Fibroblast of mammary gland (primary cell): ENCODE measurements at regions not wholly inside any gene's neighbourhood (a gene's known extent, or its start where the extent isn't known, plus 50 kb on each side); places are given as distances from the start of the nearest gene placed in this dataset.

Experiments used
- DNase-seq: peaks from one replicate; pipeline ENCODE4 v3.0.0-alpha.2; 2010; ENCODE audit warnings: low read depth
- H3K4me3 ChIP-seq: 2 replicates; pipeline ENCODE4 v1.5.1; 2011; ENCODE audit warnings: low read depth, mild to moderate bottlenecking, low read length, moderate library complexity; ENCODE audit not compliant: control insufficient read depth
- TF ChIP-seq, protein P1 (sequence below): conservative IDR thresholded peaks from 2 replicates; pipeline ENCODE4 v1.5.1; 2011; ENCODE audit warnings: low read depth, low read length, inconsistent platforms; ENCODE audit not compliant: control insufficient read depth, insufficient read depth

DNA sequence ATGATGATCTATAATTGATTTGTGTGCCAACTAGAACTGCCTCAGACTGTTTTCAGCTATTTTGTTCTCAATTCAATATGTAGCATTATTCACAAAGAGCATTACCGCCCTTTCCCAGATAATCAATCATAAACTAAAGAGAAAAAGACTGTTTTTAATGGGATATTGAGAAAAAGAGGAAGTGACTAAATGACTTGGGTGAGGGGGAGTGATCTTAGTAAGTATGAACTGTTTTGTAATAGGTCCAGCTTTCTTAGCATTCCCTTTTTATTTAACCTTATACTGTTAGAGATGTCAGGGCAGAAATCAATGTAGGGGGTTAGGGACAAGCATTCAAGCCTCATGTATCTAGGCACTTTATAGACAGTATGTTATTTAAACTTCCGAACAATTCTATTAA is 157.8 kb upstream of the DPYD start:
- TF ChIP-seq, protein P1, sequence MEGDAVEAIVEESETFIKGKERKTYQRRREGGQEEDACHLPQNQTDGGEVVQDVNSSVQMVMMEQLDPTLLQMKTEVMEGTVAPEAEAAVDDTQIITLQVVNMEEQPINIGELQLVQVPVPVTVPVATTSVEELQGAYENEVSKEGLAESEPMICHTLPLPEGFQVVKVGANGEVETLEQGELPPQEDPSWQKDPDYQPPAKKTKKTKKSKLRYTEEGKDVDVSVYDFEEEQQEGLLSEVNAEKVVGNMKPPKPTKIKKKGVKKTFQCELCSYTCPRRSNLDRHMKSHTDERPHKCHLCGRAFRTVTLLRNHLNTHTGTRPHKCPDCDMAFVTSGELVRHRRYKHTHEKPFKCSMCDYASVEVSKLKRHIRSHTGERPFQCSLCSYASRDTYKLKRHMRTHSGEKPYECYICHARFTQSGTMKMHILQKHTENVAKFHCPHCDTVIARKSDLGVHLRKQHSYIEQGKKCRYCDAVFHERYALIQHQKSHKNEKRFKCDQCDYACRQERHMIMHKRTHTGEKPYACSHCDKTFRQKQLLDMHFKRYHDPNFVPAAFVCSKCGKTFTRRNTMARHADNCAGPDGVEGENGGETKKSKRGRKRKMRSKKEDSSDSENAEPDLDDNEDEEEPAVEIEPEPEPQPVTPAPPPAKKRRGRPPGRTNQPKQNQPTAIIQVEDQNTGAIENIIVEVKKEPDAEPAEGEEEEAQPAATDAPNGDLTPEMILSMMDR, result no peak
- peak; percentile 60 for DNase-seq
- no peak overlapping the region for H3K4me3 ChIP-seq

DNA sequence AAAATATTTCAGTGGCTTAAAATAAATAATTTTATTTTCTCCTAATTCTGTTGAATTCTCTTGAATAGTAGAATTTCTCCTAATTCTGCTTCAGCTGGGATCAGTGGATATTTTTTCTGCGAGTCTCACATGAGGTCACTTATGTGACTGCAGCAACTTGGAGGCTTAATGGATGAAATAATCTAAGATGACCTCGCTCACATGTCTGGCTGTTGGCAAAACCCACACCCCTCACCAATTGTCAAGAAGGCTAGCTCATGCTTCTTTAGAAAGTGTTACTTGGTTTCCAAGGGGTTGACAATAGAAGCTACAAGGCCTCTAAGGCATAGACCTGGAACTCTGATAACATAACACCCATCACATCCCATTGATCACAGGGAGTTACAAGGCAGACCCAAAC is 156.9 kb upstream of the DPYD start:
- DNase-seq, result peak; percentile 28
- H3K4me3 ChIP-seq, result no peak overlapping the region
- TF ChIP-seq, protein P1, result no peak

DNA sequence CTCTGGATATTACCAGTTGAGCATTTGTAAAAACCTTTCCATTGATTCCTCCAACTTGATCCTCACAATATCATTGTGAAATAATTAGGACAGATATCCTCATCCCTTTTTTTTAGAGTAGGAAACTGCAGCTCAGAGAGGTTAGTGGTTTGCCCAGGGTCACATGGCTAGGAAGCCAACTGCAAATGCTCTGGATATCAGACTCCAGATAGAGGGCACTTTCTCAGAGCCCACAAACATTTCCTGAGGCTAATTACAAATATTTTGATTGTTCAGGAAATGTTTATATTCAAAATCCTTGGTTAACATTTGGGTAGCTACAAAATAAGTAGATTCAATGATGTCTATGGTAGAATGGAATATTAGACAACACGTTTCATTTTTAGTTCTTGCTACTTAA is 154.8 kb upstream of the DPYD start:
- TF ChIP-seq, protein P1, result no peak
- no peak for DNase-seq
- no peak overlapping the region for H3K4me3 ChIP-seq

DNA sequence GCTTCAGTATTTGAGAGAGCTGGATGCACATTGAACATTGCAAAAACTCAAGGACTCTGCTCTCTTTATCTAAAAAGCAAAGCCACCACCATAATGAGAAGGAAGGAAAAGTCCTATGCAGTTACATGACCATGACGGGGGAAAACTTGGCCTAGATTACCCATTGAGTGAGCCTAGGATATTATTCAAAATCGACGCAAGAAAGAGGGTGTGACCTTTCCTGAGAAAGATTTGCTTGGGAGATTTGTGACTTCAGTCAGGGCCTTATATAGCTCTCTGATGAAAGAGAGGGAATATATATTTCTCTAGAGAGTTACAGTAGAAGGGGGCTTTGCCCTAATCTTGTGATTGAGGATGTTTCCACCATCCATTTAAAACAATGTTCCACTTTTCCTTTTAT is 153.0 kb upstream of the DPYD start:
- no peak overlapping the region for H3K4me3 ChIP-seq

DNA sequence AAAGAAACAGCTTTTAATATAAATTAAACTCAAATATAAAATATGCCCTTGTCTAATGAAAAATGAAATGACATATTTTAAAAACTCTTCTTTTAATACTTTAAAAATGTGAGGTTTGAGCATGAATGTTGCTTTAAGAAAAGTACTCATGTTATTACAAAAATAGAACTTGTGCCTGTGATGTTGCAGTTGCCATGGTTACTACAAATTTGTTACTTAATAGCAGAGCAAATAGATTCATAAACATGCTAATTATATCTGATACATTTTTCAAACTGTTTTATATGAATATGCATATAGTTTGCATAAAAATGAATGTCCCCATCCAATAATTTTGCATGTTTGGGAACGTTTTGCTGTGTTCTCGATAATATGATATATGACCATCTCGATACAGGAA is 152.3 kb upstream of the DPYD start:
- TF ChIP-seq, protein P1, result no peak
- H3K4me3 ChIP-seq, result no peak overlapping the region
- DNase-seq, result no peak

More for the DNA sequence above, 153.0 kb upstream of the DPYD start:
- TF ChIP-seq, protein P1, result no peak
- no peak for DNase-seq

DNA sequence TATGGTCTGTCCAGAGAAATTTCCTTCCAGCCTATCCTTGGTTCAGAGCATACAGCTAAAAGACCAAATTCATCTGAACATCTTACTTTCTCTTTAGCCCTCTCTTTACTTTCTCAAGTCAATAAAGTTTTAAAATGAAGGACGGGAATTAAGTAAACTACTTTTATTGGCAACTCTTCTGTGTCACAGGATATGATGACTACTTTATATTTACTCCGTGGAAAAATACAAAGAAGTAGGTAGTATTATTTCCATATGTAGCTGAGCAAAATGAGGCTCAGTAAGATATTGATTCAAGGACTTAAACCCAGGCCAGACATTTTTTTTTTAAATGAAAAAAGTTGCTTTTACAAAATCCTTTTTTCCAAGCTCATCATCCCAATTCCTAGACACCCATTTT is 151.2 kb upstream of the DPYD start:
- TF ChIP-seq, protein P1, result no peak
- no peak overlapping the region for H3K4me3 ChIP-seq
- no peak for DNase-seq

DNA sequence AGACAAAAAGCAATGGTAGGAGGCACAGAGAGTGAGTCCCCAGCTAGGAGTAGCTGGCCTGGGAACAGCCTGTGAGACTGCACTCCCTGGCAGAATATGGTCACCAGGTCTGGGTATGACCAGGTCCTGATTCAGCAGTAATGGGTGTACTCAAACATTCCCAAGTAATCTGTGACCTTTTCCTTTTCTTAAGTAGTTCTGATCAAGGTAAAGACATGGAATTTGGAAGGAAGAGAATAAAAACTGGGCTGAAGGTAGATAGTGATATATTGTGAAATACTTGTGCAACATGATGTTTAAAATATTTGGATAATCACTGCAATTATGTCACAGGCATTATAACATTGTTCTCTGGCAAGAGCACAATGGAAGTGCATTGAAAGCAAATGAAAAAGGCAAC is 147.2 kb upstream of the DPYD start:
- no peak overlapping the region for H3K4me3 ChIP-seq
- DNase-seq, result no peak
- TF ChIP-seq, protein P1, result no peak
